Activated T-cell treated with anti-CD3 and anti-CD28 coated beads, Interleukin-2, amount 50 U/mL, for 1 hour (primary cell): ENCODE measurements at regions not wholly inside any gene's neighbourhood (a gene's known extent, or its start where the extent isn't known, plus 50 kb on each side); places are given as distances from the start of the nearest gene placed in this dataset.
"Not testable (repeated sequence)": the region's sequence is repeated elsewhere in the genome, so short reads cannot be mapped to it uniquely, and the experiment has no call there.

ENCODE experiments used
- DNase-seq: peaks from one replicate; pipeline ENCODE4 v3.0.0-alpha.2; 2020

- DNase-seq: not testable (repeated sequence)
These were observed 150.0 kb downstream of the AVL9 start for GRCh38 chr7:32645255-32645654.

DNA sequence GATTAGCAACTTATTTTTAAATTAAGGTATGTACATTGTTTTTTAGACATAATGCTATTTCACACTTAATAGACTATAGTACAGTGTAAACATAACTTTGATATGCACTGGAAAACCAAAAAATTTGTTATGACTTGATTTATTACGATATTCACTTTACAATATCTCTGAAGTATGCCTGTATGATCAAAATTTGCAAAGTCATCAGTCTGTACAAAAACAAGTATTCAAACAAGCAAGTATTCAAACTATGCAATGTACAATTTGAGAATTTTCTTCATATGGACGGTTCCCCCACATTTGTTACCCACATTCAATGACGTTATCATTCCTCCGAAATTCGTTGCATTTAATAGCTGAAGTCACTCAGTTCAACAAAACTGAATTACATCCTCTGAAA lies 147.9 kb downstream of the AVL9 start:
- DNase-seq: no peak

- no peak for DNase-seq
These were observed 143.8 kb downstream of the AVL9 start for GRCh38 chr7:32639122-32639521.

DNA sequence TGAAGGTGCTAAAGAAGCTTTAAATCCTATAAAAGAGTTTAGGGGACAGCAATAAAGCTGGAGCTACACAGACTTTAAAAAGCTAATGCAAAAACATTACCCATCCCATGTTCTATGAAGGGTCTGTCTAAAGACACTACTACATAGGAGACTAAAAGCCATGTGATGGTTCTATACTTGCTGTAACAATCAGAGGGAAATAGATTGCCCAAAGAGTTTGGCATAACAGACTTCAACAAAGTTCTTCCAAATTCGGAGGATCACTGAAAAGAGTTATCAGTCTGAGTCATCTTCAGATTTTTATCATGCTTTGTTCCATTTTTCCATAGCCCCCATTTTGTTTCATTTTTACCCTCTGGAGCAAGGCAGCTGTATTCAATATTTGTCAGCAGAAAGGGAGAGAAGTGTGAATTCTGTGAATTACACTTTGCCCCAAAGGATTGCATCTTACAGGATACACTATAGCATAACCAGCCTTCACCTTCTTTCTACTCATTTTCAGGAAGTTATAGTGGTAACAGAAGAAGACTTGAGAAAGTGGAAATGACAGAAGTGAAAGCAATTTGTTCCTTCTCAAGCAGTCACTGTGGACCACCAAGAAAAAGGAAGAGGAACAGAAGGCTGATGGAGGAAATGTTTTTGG lies 143.3 kb downstream of the AVL9 start:
- DNase-seq: not testable (repeated sequence)
